ENCODE measurements at regions not wholly inside any gene's neighbourhood (a gene's known extent, or its start where the extent isn't known, plus 50 kb on each side); places are given as distances from the start of the nearest gene placed in this dataset.

GRCh38 chr12:102569803-102570202, 89.4 kb upstream of the IGF1 start:
- no peaks in the 10 kb centered on the region for H3K36me3 ChIP-seq
- H3K27ac ChIP-seq (replicated peaks in 1 of 4) = no peak overlapping the region
- no peaks in the 10 kb centered on the region for H3K27me3 ChIP-seq
- H3K4me1 ChIP-seq = no peaks in the 10 kb centered on the region
- peaks cover 0 to 9% (median 0%) of the 10 kb centered on the region in 4 donors for H3K9me3 ChIP-seq
- H3K4me3 ChIP-seq = no peak overlapping the region
- intact Hi-C loops (cut with DNase I) = no loop called here
- TF ChIP-seq POLR2AphosphoS5 (IDR thresholded peaks at IDR 0.05) (no peak), EP300 (IDR thresholded peaks at IDR 0.05) (no peak), POLR2A (IDR thresholded peaks at IDR 0.05; ENCODE audit: low read depth) (no peak), CTCF (IDR thresholded peaks at IDR 0.05) (no peak)
- 83% methylated on average over 1 of the region's 1 CpG for WGBS
- no peak for DNase-seq (ENCODE audit: extremely low spot score)

- no peak for TF ChIP-seq EP300 (IDR thresholded peaks at IDR 0.05)
- TF ChIP-seq POLR2AphosphoS5 (IDR thresholded peaks at IDR 0.05) = no peak
- no peak for TF ChIP-seq CTCF (IDR thresholded peaks at IDR 0.05)
- no peak for TF ChIP-seq POLR2A (IDR thresholded peaks at IDR 0.05; ENCODE audit: low read depth)
- Histone ChIP-seq H3K27ac (replicated peaks in 1 of 4) (no peak overlapping the region), H3K4me1 (no peaks in the 10 kb centered on the region), H3K27me3 (no peaks in the 10 kb centered on the region), H3K4me3 (no peak overlapping the region), H3K36me3 (no peaks in the 10 kb centered on the region), H3K9me3 (peaks cover 0 to 9% (median 0%) of the 10 kb centered on the region in 4 donors)
- 35% methylated on average over 4 of the region's 4 CpGs for WGBS
- intact Hi-C loops (cut with DNase I) = no loop called here
- DNase-seq (ENCODE audit: extremely low spot score) = no peak
These were observed 87.9 kb upstream of the IGF1 start for GRCh38 chr12:102568276-102568675.

- Histone ChIP-seq H3K27ac (replicated peaks in 1 of 4) (no peak overlapping the region), H3K27me3 (no peaks in the 10 kb centered on the region), H3K9me3 (peaks cover 0 to 9% (median 0%) of the 10 kb centered on the region in 4 donors), H3K4me1 (no peaks in the 10 kb centered on the region), H3K36me3 (no peaks in the 10 kb centered on the region), H3K4me3 (no peak overlapping the region)
- no peak for DNase-seq (ENCODE audit: extremely low spot score)
- intact Hi-C loops (cut with DNase I) = no loop called here
- 83% methylated on average over 6 of the region's 6 CpGs for WGBS
- no peak for TF ChIP-seq POLR2A (IDR thresholded peaks at IDR 0.05; ENCODE audit: low read depth)
- TF ChIP-seq CTCF (IDR thresholded peaks at IDR 0.05) = no peak
These were observed 86.9 kb upstream of the IGF1 start for GRCh38 chr12:102567031-102567985.

- H3K9me3 ChIP-seq = peaks cover 0 to 9% (median 0%) of the 10 kb centered on the region in 4 donors
- 93% methylated on average over 3 of the region's 3 CpGs for WGBS
- intact Hi-C loops (cut with DNase I) = no loop called here
These were observed 85.2 kb upstream of the IGF1 start for GRCh38 chr12:102565555-102565954.

More at GRCh38 chr12:102565555-102565954, 85.2 kb upstream of the IGF1 start:
- no peaks in the 10 kb centered on the region for H3K27me3 ChIP-seq
- no peaks in the 10 kb centered on the region for H3K36me3 ChIP-seq
- no peaks in the 10 kb centered on the region for H3K4me1 ChIP-seq
- no peak for DNase-seq (ENCODE audit: extremely low spot score)
- TF ChIP-seq CTCF (IDR thresholded peaks at IDR 0.05) (no peak), POLR2A (IDR thresholded peaks at IDR 0.05; ENCODE audit: low read depth) (no peak), EP300 (IDR thresholded peaks at IDR 0.05) (no peak), POLR2AphosphoS5 (IDR thresholded peaks at IDR 0.05) (no peak)
- H3K4me3 ChIP-seq = no peak overlapping the region
- no peak overlapping the region for H3K27ac ChIP-seq (replicated peaks in 1 of 4)
